Mesothelial cell of epicardium (in vitro differentiated cells): ENCODE measurements at regions not wholly inside any gene's neighbourhood (a gene's known extent, or its start where the extent isn't known, plus 50 kb on each side); places are given as distances from the start of the nearest gene placed in this dataset.

Experiments used
- DNase-seq, 2 experiments: peaks; one replicate each; pipeline ENCODE4 v3.0.0; 2021; ENCODE audit warnings: low spot score in 2 of 2; ENCODE audit not compliant: unreplicated experiment in 2 of 2
- H3K27ac Mint-ChIP-seq: 2 replicates; pipeline ENCODE4 v1.8.0; 2021; ENCODE audit warnings: mixed read lengths
- H3K27me3 Mint-ChIP-seq: 2 replicates; pipeline ENCODE4 v1.8.0; 2021; ENCODE audit warnings: low read depth, mixed read lengths
- H3K36me3 Mint-ChIP-seq: 2 replicates; pipeline ENCODE4 v1.8.0; 2021; ENCODE audit warnings: mixed read lengths
- H3K4me1 Mint-ChIP-seq: 2 replicates; pipeline ENCODE4 v1.8.0; 2021; ENCODE audit warnings: mixed read lengths
- H3K4me3 Mint-ChIP-seq: 2 replicates; pipeline ENCODE4 v1.8.0; 2021; ENCODE audit warnings: mild to moderate bottlenecking, moderate library complexity, mixed read lengths
- H3K9me3 Mint-ChIP-seq: 2 replicates; pipeline ENCODE4 v1.8.0; 2021; ENCODE audit warnings: mixed read lengths
- CTCF ChIP-seq: fragments of 200-600 bp; sonication (generic); IDR thresholded peaks from one replicate; pipeline ENCODE4 v1.5.0; 2021; ENCODE audit warnings: antibody characterized with exemption; ENCODE audit not compliant: unreplicated experiment

- no peak overlapping the region for H3K27ac Mint-ChIP-seq
- H3K27me3 Mint-ChIP-seq: no peaks in the 10 kb centered on the region
- no peak overlapping the region for H3K4me3 Mint-ChIP-seq
- H3K36me3 Mint-ChIP-seq: peaks cover 3% of the 10 kb centered on the region
- no peak for TF ChIP-seq CTCF
- DNase-seq: no peak
- H3K9me3 Mint-ChIP-seq: peaks cover 4% of the 10 kb centered on the region
- H3K4me1 Mint-ChIP-seq: peaks cover 9% of the 10 kb centered on the region
Observed at GRCh38 chr11:92523611-92524010, 299.0 kb downstream of the FAT3 start.

GRCh38 chr11:92524542-92524941, 299.9 kb downstream of the FAT3 start:
- Mint-ChIP-seq H3K27me3 (no peaks in the 10 kb centered on the region), H3K27ac (no peak overlapping the region)
- TF ChIP-seq CTCF: no peak

GRCh38 chr11:92527467-92527866, 302.8 kb downstream of the FAT3 start:
- Mint-ChIP-seq H3K27me3 (no peaks in the 10 kb centered on the region), H3K9me3 (no peaks in the 10 kb centered on the region), H3K4me1 (peaks cover 9% of the 10 kb centered on the region), H3K4me3 (no peak overlapping the region), H3K27ac (no peak overlapping the region), H3K36me3 (peaks cover 3% of the 10 kb centered on the region)
- no peak for DNase-seq
- TF ChIP-seq CTCF: no peak

More at GRCh38 chr11:92524542-92524941, 299.9 kb downstream of the FAT3 start:
- Mint-ChIP-seq H3K4me1 (peaks cover 9% of the 10 kb centered on the region), H3K4me3 (no peak overlapping the region), H3K9me3 (no peaks in the 10 kb centered on the region), H3K36me3 (peaks cover 3% of the 10 kb centered on the region)
- no peak for DNase-seq

- H3K27me3 Mint-ChIP-seq: no peaks in the 10 kb centered on the region
- H3K27ac Mint-ChIP-seq: no peak overlapping the region
- no peak for TF ChIP-seq CTCF
- DNase-seq: no peak
- H3K4me3 Mint-ChIP-seq: no peak overlapping the region
- peaks cover 3% of the 10 kb centered on the region for H3K36me3 Mint-ChIP-seq
- peaks cover 9% of the 10 kb centered on the region for H3K4me1 Mint-ChIP-seq
- H3K9me3 Mint-ChIP-seq: no peaks in the 10 kb centered on the region
Observed at GRCh38 chr11:92528001-92528400, 303.4 kb downstream of the FAT3 start.

GRCh38 chr11:92531065-92531739, 306.6 kb downstream of the FAT3 start:
- Mint-ChIP-seq H3K27ac (no peak overlapping the region), H3K27me3 (no peaks in the 10 kb centered on the region), H3K4me1 (peaks cover 7% of the 10 kb centered on the region), H3K4me3 (no peak overlapping the region), H3K9me3 (no peaks in the 10 kb centered on the region), H3K36me3 (no peaks in the 10 kb centered on the region)
- no peak for TF ChIP-seq CTCF
- no peak for DNase-seq
